B cell (primary cell): ENCODE measurements at regions not wholly inside any gene's neighbourhood (a gene's known extent, or its start where the extent isn't known, plus 50 kb on each side); places are given as distances from the start of the nearest gene placed in this dataset.

Experiments used
- ATAC-seq: fragments of 200-7000 bp; cut with Tn5 transposase; one replicate; pipeline ENCODE4 v1.10.0; 2021; ENCODE audit warnings: low read depth, mild to moderate bottlenecking, moderate number of reproducible peaks, moderate library complexity
- CTCF ChIA-PET: fragments of 350-600 bp; sonication (Branson Sonifier 250); formaldehyde crosslinking; loops from one replicate; lab custom pipeline; 2021; ENCODE audit warnings: antibody characterized with exemption, inconsistent platforms; lab: Charles Lee
- POLR2A ChIA-PET: fragments of 350-600 bp; sonication (Branson Sonifier 250); formaldehyde crosslinking; loops from one replicate; lab custom pipeline; 2021; ENCODE audit warnings: antibody characterized with exemption; lab: Charles Lee
- DNase-seq: peaks from one replicate; pipeline ENCODE4 v3.0.0; 2013
- H2AFZ ChIP-seq: 2 replicates; pipeline ENCODE4 v1.6.1; 2012; ENCODE audit warnings: mild to moderate bottlenecking, low read depth, low read length; ENCODE audit not compliant: insufficient read depth, poor library complexity, severe bottlenecking
- H3K27ac ChIP-seq, 2 donors: 1 replicate in 1 of 2; 2 replicates in 1 of 2; pipeline ENCODE4 v1.5.1; 2012 to 2013; ENCODE audit warnings: low read length in 2 of 2, mild to moderate bottlenecking in 2 of 2, moderate library complexity in 1 of 2
- H3K27me3 ChIP-seq, 4 experiments: fragments of 200-600 bp in 1 of 4; sonication (generic) in 1 of 4; replicated peaks in 1 of 4; 1 replicate in 2 of 4; 2 replicates in 2 of 4; pipeline versions ENCODE4 v1.6.1 to v1.7.0; 2013 to 2016; ENCODE audit warnings: low read length in 3 of 4, mild to moderate bottlenecking in 2 of 4, mixed read lengths in 1 of 4, moderate library complexity in 1 of 4; ENCODE audit not compliant: insufficient read depth in 4 of 4, control insufficient read depth in 3 of 4; ENCODE audit errors: control extremely low read depth in 1 of 4
- H3K36me3 ChIP-seq, 2 experiments: replicated peaks in 1 of 2; 1 replicate in 1 of 2; 2 replicates in 1 of 2; pipeline versions ENCODE4 v1.6.1 to v1.7.1; 2013; ENCODE audit warnings: low read length in 1 of 2; ENCODE audit not compliant: insufficient read depth in 2 of 2, control insufficient read depth in 1 of 2; ENCODE audit errors: control extremely low read depth in 1 of 2, extremely low read depth in 1 of 2
- H3K4me1 ChIP-seq, 2 donors: fragments of 200-600 bp in 1 of 2; sonication (generic) in 1 of 2; 1 replicate in 1 of 2; 2 replicates in 1 of 2; pipeline versions ENCODE4 v1.5.1 to v1.6.1; 2013 to 2017; ENCODE audit warnings: low read length in 2 of 2; ENCODE audit not compliant: control insufficient read depth in 2 of 2, insufficient read depth in 2 of 2
- H3K4me2 ChIP-seq: replicated peaks from 2 replicates; pipeline ENCODE3; 2012; ENCODE audit warnings: mild to moderate bottlenecking, low read depth, low read length; ENCODE audit not compliant: poor library complexity, severe bottlenecking
- H3K4me3 ChIP-seq, 5 experiments: fragments of 200-600 bp in 1 of 5; sonication (generic) in 1 of 5; 1 replicate in 3 of 5; 2 replicates in 2 of 5; pipeline versions ENCODE4 v1.5.1 to v1.7.0; 2011 to 2016; ENCODE audit warnings: low read length in 4 of 5, mild to moderate bottlenecking in 4 of 5, low read depth in 2 of 5, control low read depth in 1 of 5, moderate library complexity in 1 of 5; ENCODE audit not compliant: insufficient read depth in 1 of 5; ENCODE audit errors: control extremely low read depth in 1 of 5, extremely low read depth in 1 of 5
- H3K79me2 ChIP-seq: fragments of 200-600 bp; sonication (generic); one replicate; pipeline ENCODE4 v1.6.0; 2016; ENCODE audit warnings: low read length; ENCODE audit not compliant: control insufficient read depth, insufficient read depth
- H3K9ac ChIP-seq: fragments of 200-600 bp; sonication (generic); 2 replicates; pipeline ENCODE4 v1.6.1; 2017; ENCODE audit warnings: mild to moderate bottlenecking, low read length, moderate library complexity
- H3K9me3 ChIP-seq, 3 donors: one replicate each; pipeline versions ENCODE4 v1.6.1 to v1.7.1; 2013; ENCODE audit warnings: low read length in 2 of 3; ENCODE audit not compliant: control insufficient read depth in 2 of 3, insufficient read depth in 1 of 3; ENCODE audit errors: control extremely low read depth in 1 of 3
- H4K20me1 ChIP-seq: 2 replicates; pipeline ENCODE4 v1.6.0; 2012; ENCODE audit warnings: mild to moderate bottlenecking, low read length; ENCODE audit not compliant: insufficient read depth, control insufficient read depth, poor library complexity, severe bottlenecking
- H3K27ac Mint-ChIP-seq: one replicate; pipeline ENCODE4 v1.8.0; 2021; ENCODE audit warnings: mixed read lengths
- H3K27me3 Mint-ChIP-seq: one replicate; pipeline ENCODE4 v1.8.0; 2021; ENCODE audit warnings: mixed read lengths
- H3K4me1 Mint-ChIP-seq: one replicate; pipeline ENCODE4 v1.8.0; 2021; ENCODE audit warnings: mixed read lengths
- H3K4me3 Mint-ChIP-seq: one replicate; pipeline ENCODE4 v1.8.0; 2021; ENCODE audit warnings: mixed read lengths
- H3K9me3 Mint-ChIP-seq: one replicate; pipeline ENCODE4 v1.8.0; 2022; ENCODE audit warnings: mixed read lengths; ENCODE audit not compliant: insufficient read depth
- EZH2 ChIP-seq: IDR thresholded peaks from 2 replicates; pipeline ENCODE4 v1.6.1; 2012; ENCODE audit warnings: borderline replicate concordance, low read depth, mild to moderate bottlenecking, moderate library complexity, low read length; ENCODE audit not compliant: insufficient read depth, poor library complexity, severe bottlenecking
- WGBS: methylation state at CpG from one replicate; pipeline ENCODE4 v1.1.5; 2013; ENCODE audit warnings: missing lambda C conversion rate; ENCODE audit not compliant: insufficient coverage; 5-methylcytosine and 5-hydroxymethylcytosine counted together
- intact Hi-C: fragments of 100-400 bp; cut with micrococcal nuclease; formaldehyde crosslinking; loops from one replicate; pipeline ENCODE4 v1.10.0; 2022
- TF ChIP-seq, protein P1 (sequence below): fragments of 200-600 bp; IDR thresholded peaks from one replicate; pipeline ENCODE4 v1.8.0; 2022; ENCODE audit warnings: antibody characterized with exemption, mild to moderate bottlenecking

DNA sequence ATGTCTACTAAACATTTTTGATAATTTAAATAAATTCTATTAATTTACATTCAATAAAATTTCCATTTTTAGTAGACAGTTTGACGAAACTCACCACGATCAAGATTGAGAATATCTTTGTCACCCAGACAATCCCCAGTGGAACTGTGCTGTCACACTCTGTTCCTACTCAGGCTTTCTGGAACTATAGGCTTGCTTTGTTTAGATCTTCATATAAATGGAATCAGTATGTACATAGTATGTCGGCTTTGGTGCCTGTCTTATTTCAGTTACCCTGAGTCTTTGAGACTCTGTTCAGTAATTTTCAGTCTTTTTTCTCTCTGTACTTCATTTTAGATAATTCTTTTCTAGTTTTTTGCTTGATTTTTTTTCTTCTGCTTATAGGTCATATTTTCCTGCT is 163.5 kb upstream of the EMCN start:
- Mint-ChIP-seq H3K9me3 (no peaks in the 10 kb centered on the region), H3K27ac (no peak overlapping the region), H3K4me1 (no peaks in the 10 kb centered on the region), H3K4me3 (no peak overlapping the region), H3K27me3 (peaks cover 26% of the 10 kb centered on the region)
- 100% methylated on average over 1 of the region's 3 CpGs for WGBS
- CTCF ChIA-PET: no interaction called here
- no peaks in the 10 kb centered on the region for H3K36me3 ChIP-seq
- H3K4me2 ChIP-seq: no peak overlapping the region
- H3K9me3 ChIP-seq: no peaks in the 10 kb centered on the region
- POLR2A ChIA-PET: no interaction called here
- H3K79me2 ChIP-seq: no peaks in the 10 kb centered on the region
- no peak overlapping the region for H3K4me3 ChIP-seq
- no peak for ATAC-seq
- no peak for TF ChIP-seq EZH2
- TF ChIP-seq, protein P1, sequence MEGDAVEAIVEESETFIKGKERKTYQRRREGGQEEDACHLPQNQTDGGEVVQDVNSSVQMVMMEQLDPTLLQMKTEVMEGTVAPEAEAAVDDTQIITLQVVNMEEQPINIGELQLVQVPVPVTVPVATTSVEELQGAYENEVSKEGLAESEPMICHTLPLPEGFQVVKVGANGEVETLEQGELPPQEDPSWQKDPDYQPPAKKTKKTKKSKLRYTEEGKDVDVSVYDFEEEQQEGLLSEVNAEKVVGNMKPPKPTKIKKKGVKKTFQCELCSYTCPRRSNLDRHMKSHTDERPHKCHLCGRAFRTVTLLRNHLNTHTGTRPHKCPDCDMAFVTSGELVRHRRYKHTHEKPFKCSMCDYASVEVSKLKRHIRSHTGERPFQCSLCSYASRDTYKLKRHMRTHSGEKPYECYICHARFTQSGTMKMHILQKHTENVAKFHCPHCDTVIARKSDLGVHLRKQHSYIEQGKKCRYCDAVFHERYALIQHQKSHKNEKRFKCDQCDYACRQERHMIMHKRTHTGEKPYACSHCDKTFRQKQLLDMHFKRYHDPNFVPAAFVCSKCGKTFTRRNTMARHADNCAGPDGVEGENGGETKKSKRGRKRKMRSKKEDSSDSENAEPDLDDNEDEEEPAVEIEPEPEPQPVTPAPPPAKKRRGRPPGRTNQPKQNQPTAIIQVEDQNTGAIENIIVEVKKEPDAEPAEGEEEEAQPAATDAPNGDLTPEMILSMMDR: no peak
- no peak overlapping the region for H3K9ac ChIP-seq
- H4K20me1 ChIP-seq: no peaks in the 10 kb centered on the region
- no peak for DNase-seq
- H2AFZ ChIP-seq: no peak overlapping the region
- no peaks in the 10 kb centered on the region for H3K27me3 ChIP-seq
- intact Hi-C loops: no loop called here
- no peaks in the 10 kb centered on the region for H3K4me1 ChIP-seq
- H3K27ac ChIP-seq: no peak overlapping the region

DNA sequence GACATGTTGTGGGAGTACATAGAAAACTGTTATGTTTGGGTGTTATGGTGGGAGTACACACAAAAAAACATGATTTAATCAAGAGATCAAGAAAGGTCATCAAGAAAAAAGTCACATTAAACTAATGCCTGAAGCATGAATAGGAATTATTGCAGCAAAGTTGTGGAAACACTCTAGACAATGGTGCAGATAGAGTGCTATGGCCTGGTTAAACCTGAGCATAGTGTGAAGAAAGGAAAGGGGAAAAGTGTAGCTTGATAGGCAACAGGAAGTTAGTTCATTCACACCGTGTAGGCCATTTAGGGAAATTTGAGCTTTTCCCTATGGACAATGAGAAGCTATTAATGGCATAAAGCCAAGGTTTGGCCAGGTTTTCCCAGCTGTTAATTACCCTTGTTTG is 162.1 kb upstream of the EMCN start:
- Histone ChIP-seq H4K20me1 (no peaks in the 10 kb centered on the region), H2AFZ (no peak overlapping the region), H3K79me2 (no peaks in the 10 kb centered on the region), H3K27ac (no peak overlapping the region), H3K4me1 (no peaks in the 10 kb centered on the region), H3K9me3 (no peaks in the 10 kb centered on the region), H3K4me3 (no peak overlapping the region), H3K4me2 (no peak overlapping the region), H3K27me3 (no peaks in the 10 kb centered on the region), H3K36me3 (no peaks in the 10 kb centered on the region), H3K9ac (no peak overlapping the region)
- CTCF ChIA-PET: interaction anchor here (0.5 kb wide), 1 partner anchor 25 kb away, joined by 3 read pairs; no protein-coding TSS in a partner anchor
- no peak overlapping the region for H3K27ac Mint-ChIP-seq
- H3K4me1 Mint-ChIP-seq: no peaks in the 10 kb centered on the region
- POLR2A ChIA-PET: no interaction called here
- no peak for DNase-seq
- no peaks in the 10 kb centered on the region for H3K9me3 Mint-ChIP-seq
- ATAC-seq: no peak
- peaks cover 17% of the 10 kb centered on the region for H3K27me3 Mint-ChIP-seq
- no peak for TF ChIP-seq EZH2
- TF ChIP-seq, protein P1: no peak
- WGBS: no CpG with 5 or more reads among the region's 1 CpG
- intact Hi-C loops: no loop called here
- H3K4me3 Mint-ChIP-seq: no peak overlapping the region
